OCI-LY7 (cell line): ENCODE measurements at regions not wholly inside any gene's neighbourhood (a gene's known extent, or its start where the extent isn't known, plus 50 kb on each side); places are given as distances from the start of the nearest gene placed in this dataset.

Source experiments
- BruUV-seq: library from RNA; stranded (reverse); fragments of 400-500 nt; replicated peaks from 2 replicates; lab custom pipeline; 2021; lab: Mats Ljungman, UMichigan
- CTCF ChIA-PET: fragments of 300-600 bp; sonication (Branson Sonifier 250); formaldehyde crosslinking; loops from one replicate; lab custom pipeline; 2022; ENCODE audit warnings: antibody characterized with exemption; ENCODE audit not compliant: unreplicated experiment; lab: Charles Lee
- POLR2A ChIA-PET: fragments of 300-600 bp; sonication (Branson Sonifier 250); formaldehyde crosslinking; loops from one replicate; lab custom pipeline; 2022; ENCODE audit warnings: antibody characterized with exemption; lab: Charles Lee
- DNase-seq: peaks from one replicate; pipeline ENCODE4 v3.0.0-alpha.2; 2015; ENCODE audit warnings: low spot score
- H2AFZ ChIP-seq: fragments of 200-600 bp; sonication (generic), shearing (Covaris generic); 2 replicates; pipeline ENCODE4 v1.6.1; 2014; ENCODE audit warnings: mild to moderate bottlenecking, antibody characterized with exemption, low read length, moderate library complexity
- H3K27ac ChIP-seq: fragments of 200-600 bp; sonication (generic); 2 replicates; pipeline ENCODE4 v1.5.1; 2014; ENCODE audit warnings: mixed run types, low read depth, mild to moderate bottlenecking, moderate library complexity, low read length, inconsistent platforms; ENCODE audit not compliant: poor library complexity, severe bottlenecking
- H3K36me3 ChIP-seq: fragments of 200-600 bp; sonication (generic); 2 replicates; pipeline ENCODE4 v1.6.1; 2014; ENCODE audit warnings: mild to moderate bottlenecking, antibody characterized with exemption, low read length, moderate library complexity, mixed read lengths; ENCODE audit not compliant: insufficient read depth
- H3K4me1 ChIP-seq: fragments of 200-600 bp; sonication (generic); 2 replicates; pipeline ENCODE4 v1.5.1; 2014; ENCODE audit warnings: mild to moderate bottlenecking, low read length; ENCODE audit not compliant: insufficient read depth, poor library complexity, severe bottlenecking
- H3K4me2 ChIP-seq: fragments of 200-600 bp; sonication (generic); 2 replicates; pipeline ENCODE4 v1.6.1; 2014; ENCODE audit warnings: mild to moderate bottlenecking, low read length
- H3K4me3 ChIP-seq: fragments of 200-600 bp; sonication (generic); 2 replicates; pipeline ENCODE4 v1.5.1; 2014; ENCODE audit warnings: mild to moderate bottlenecking, low read depth, low read length; ENCODE audit not compliant: poor library complexity, severe bottlenecking
- H3K79me2 ChIP-seq: fragments of 200-600 bp; sonication (generic); 2 replicates; pipeline ENCODE4 v1.6.1; 2016; ENCODE audit warnings: low read depth, mild to moderate bottlenecking, low read length, moderate library complexity, mixed read lengths; ENCODE audit not compliant: insufficient read depth
- H3K9me2 ChIP-seq: fragments of 200-600 bp; sonication (generic); 2 replicates; pipeline ENCODE4 v1.6.1; 2016; ENCODE audit warnings: mild to moderate bottlenecking, low read length, mixed read lengths; ENCODE audit not compliant: insufficient read depth
- H3K9me3 ChIP-seq: fragments of 200-600 bp; sonication (generic); 2 replicates; pipeline ENCODE4 v1.6.1; 2014; ENCODE audit warnings: mild to moderate bottlenecking, mixed run types, low read length, mixed read lengths
- H4K20me1 ChIP-seq: fragments of 200-600 bp; sonication (generic); 2 replicates; pipeline ENCODE4 v1.6.1; 2014; ENCODE audit warnings: mild to moderate bottlenecking, antibody characterized with exemption, low read length, moderate library complexity, mixed read lengths; ENCODE audit not compliant: insufficient read depth
- EZH2phosphoT487 ChIP-seq: fragments of 200-600 bp; sonication (generic); IDR thresholded peaks from 2 replicates; pipeline ENCODE4 v1.6.1; 2018; ENCODE audit warnings: low read depth, borderline replicate concordance, mild to moderate bottlenecking, mixed run types, antibody characterized with exemption, low read length, moderate library complexity, mixed read lengths
- intact Hi-C: fragments of 100-400 bp; cut with micrococcal nuclease; formaldehyde crosslinking; loops from one replicate; pipeline ENCODE4 v1.10.0; 2022; ENCODE audit not compliant: unreplicated experiment
- TF ChIP-seq, protein P1 (sequence below): fragments of 200-600 bp; sonication (generic); conservative IDR thresholded peaks from 2 replicates; pipeline ENCODE4 v1.5.1; 2014; ENCODE audit warnings: mild to moderate bottlenecking, antibody characterized with exemption, low read length, moderate library complexity, mixed read lengths

DNA sequence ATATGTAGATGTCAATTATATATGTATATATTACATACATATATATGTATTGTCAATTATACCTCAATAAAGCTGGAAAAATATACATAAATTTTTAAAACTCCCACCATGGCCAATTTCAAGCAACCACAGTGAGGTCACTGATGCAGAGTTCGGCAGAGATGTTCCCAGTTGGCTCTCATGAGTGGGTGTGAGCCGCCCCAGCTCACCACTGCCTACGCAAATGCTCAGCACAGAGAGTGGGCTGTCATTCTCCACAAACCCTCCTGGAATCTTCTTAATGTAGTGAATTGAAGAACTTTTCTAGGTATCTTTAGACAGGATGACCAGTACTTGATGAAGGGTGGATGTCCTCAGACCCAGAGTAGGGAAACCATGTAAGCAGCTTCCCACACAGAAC lies 96.6 kb upstream of the TMEM45B start:
- H3K79me2 ChIP-seq, result no peaks in the 10 kb centered on the region
- ChIA-PET CTCF (no interaction called here), POLR2A (no interaction called here)
- no peaks in the 10 kb centered on the region for H4K20me1 ChIP-seq
- no peak overlapping the region for H3K4me3 ChIP-seq
- no peaks in the 10 kb centered on the region for H3K9me3 ChIP-seq
- DNase-seq, result no peak
- H3K4me2 ChIP-seq, result no peak overlapping the region
- no peak overlapping the region for H2AFZ ChIP-seq
- H3K27ac ChIP-seq, result no peak overlapping the region
- no peaks in the 10 kb centered on the region for H3K36me3 ChIP-seq
- H3K9me2 ChIP-seq, result no peaks in the 10 kb centered on the region
- no peaks in the 10 kb centered on the region for H3K4me1 ChIP-seq
- TF ChIP-seq EZH2phosphoT487, result no peak
- TF ChIP-seq, protein P1, sequence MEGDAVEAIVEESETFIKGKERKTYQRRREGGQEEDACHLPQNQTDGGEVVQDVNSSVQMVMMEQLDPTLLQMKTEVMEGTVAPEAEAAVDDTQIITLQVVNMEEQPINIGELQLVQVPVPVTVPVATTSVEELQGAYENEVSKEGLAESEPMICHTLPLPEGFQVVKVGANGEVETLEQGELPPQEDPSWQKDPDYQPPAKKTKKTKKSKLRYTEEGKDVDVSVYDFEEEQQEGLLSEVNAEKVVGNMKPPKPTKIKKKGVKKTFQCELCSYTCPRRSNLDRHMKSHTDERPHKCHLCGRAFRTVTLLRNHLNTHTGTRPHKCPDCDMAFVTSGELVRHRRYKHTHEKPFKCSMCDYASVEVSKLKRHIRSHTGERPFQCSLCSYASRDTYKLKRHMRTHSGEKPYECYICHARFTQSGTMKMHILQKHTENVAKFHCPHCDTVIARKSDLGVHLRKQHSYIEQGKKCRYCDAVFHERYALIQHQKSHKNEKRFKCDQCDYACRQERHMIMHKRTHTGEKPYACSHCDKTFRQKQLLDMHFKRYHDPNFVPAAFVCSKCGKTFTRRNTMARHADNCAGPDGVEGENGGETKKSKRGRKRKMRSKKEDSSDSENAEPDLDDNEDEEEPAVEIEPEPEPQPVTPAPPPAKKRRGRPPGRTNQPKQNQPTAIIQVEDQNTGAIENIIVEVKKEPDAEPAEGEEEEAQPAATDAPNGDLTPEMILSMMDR, result no peak
- intact Hi-C loops, result no loop called here
- no TSS peak for BruUV-seq

GRCh38 chr11:129720156-129720555 lies 95.5 kb upstream of the TMEM45B start:
- no peaks in the 10 kb centered on the region for H3K4me1 ChIP-seq
- no peak overlapping the region for H3K4me3 ChIP-seq
- ChIA-PET CTCF (no interaction called here), POLR2A (interaction anchor here (0.7 kb wide), 1 partner anchor 42 kb away, joined by 3 read pairs; no protein-coding TSS in a partner anchor)
- intact Hi-C loops, result no loop called here
- TF ChIP-seq, protein P1, result no peak
- TF ChIP-seq EZH2phosphoT487, result no peak
- DNase-seq, result no peak
- no peaks in the 10 kb centered on the region for H3K79me2 ChIP-seq
- no peak overlapping the region for H3K4me2 ChIP-seq
- no peaks in the 10 kb centered on the region for H4K20me1 ChIP-seq
- H3K9me2 ChIP-seq, result no peaks in the 10 kb centered on the region
- no peak overlapping the region for H3K27ac ChIP-seq
- H2AFZ ChIP-seq, result no peak overlapping the region
- H3K9me3 ChIP-seq, result no peaks in the 10 kb centered on the region
- BruUV-seq, result no TSS peak
- no peaks in the 10 kb centered on the region for H3K36me3 ChIP-seq

- Histone ChIP-seq H3K4me2 (no peak overlapping the region), H4K20me1 (no peaks in the 10 kb centered on the region), H3K36me3 (no peaks in the 10 kb centered on the region), H3K4me3 (no peak overlapping the region), H3K79me2 (no peaks in the 10 kb centered on the region), H3K27ac (no peak overlapping the region), H3K9me2 (no peaks in the 10 kb centered on the region), H2AFZ (no peak overlapping the region), H3K4me1 (no peaks in the 10 kb centered on the region), H3K9me3 (no peaks in the 10 kb centered on the region)
- BruUV-seq, result no TSS peak
- ChIA-PET CTCF (no interaction called here), POLR2A (no interaction called here)
- intact Hi-C loops, result no loop called here
- DNase-seq, result no peak
- TF ChIP-seq, protein P1, result no peak
- no peak for TF ChIP-seq EZH2phosphoT487
Observed at GRCh38 chr11:129720994-129721393, 94.7 kb upstream of the TMEM45B start.
